Aorta (tissue), 5 donors: ENCODE measurements at regions not wholly inside any gene's neighbourhood (a gene's known extent, or its start where the extent isn't known, plus 50 kb on each side); places are given as distances from the start of the nearest gene placed in this dataset.

ENCODE experiments used
- ATAC-seq: fragments of 200-7000 bp; cut with Tn5 transposase; one replicate; pipeline ENCODE4 v1.9.1; 2022; ENCODE audit warnings: moderate library complexity; ENCODE audit not compliant: low FRiP score
- DNase-seq, 2 donors: peaks; one replicate each; pipeline ENCODE4 v3.0.0-alpha.2; 2020
- H3K27ac ChIP-seq, 2 donors: one replicate each; pipeline ENCODE4 v1.5.1; 2013; ENCODE audit warnings: low read length in 2 of 2, mild to moderate bottlenecking in 2 of 2, moderate library complexity in 2 of 2, control low read depth in 1 of 2, inconsistent platforms in 1 of 2, low read depth in 1 of 2
- H3K27me3 ChIP-seq, 2 donors: one replicate each; pipeline ENCODE4 v1.6.1; 2013; ENCODE audit warnings: control low read depth in 1 of 2, low read length in 1 of 2, mild to moderate bottlenecking in 1 of 2, moderate library complexity in 1 of 2; ENCODE audit not compliant: insufficient read depth in 2 of 2, control insufficient read depth in 1 of 2
- H3K36me3 ChIP-seq, 2 donors: one replicate each; pipeline ENCODE4 v1.6.1; 2013; ENCODE audit warnings: control low read depth in 1 of 2, low read length in 1 of 2, mild to moderate bottlenecking in 1 of 2; ENCODE audit not compliant: insufficient read depth in 2 of 2, control insufficient read depth in 1 of 2
- H3K4me1 ChIP-seq, 2 donors: one replicate each; pipeline ENCODE4 v1.6.1; 2013; ENCODE audit warnings: low read length in 2 of 2, control low read depth in 1 of 2, mild to moderate bottlenecking in 1 of 2, moderate library complexity in 1 of 2; ENCODE audit not compliant: insufficient read depth in 2 of 2, control insufficient read depth in 1 of 2
- H3K4me3 ChIP-seq, 2 donors: one replicate each; pipeline ENCODE4 v1.5.1; 2013; ENCODE audit warnings: low read length in 2 of 2, control low read depth in 1 of 2, mild to moderate bottlenecking in 1 of 2
- H3K9me3 ChIP-seq: one replicate; pipeline ENCODE4 v1.6.1; 2013; ENCODE audit warnings: mild to moderate bottlenecking, low read length; ENCODE audit not compliant: control insufficient read depth
- WGBS, 2 donors: extraction: QIAGEN DNeasy Blood & Tissue Kit; methylation state at CpG; one replicate each; pipeline ENCODE4 v1.1.7; 2013; 5-methylcytosine and 5-hydroxymethylcytosine counted together
- intact Hi-C, 2 donors: fragments of 100-400 bp; cut with DNase I; formaldehyde crosslinking; loops; one replicate each; pipeline versions ENCODE4 v1.14.2 to v1.15.0; 2022
- donor health status: healthy with polysubstance abuse.
- donor health status: Bipolar disorder and iron deficiency.
- donor health status: DM: no; HTN: no; CAD: no.
- donor health status: DM: no; HTN: no; CAD: no.
- donor health status: DM: yes; HTN: yes; CAD: no.

DNA sequence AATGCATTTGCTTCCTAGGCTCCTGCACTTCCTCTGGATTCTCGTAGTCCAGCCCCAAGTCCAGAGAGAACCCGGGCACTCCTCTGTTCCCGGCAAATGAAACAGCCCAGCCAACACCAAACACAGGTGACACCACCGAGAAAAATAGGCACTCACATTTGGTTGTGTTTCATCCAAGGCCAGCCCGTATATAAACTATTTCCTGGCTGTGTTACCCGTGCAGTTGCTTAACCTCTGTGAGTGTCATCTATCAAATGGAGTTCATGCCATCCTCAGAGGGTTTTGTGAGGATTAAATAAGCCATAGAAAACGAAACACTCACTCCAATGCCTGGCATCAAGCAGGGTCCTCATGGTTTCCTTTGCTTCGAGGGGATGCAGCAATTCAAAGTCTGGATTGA lies 115.2 kb downstream of the BOD1 start:
- ATAC-seq (no peak), DNase-seq (no peak)
- intact Hi-C loops: no loop called here
- no peaks in the 10 kb centered on the region for H3K36me3 ChIP-seq
- no peak overlapping the region for H3K4me3 ChIP-seq
- no peaks in the 10 kb centered on the region for H3K27me3 ChIP-seq
- H3K4me1 ChIP-seq: no peaks in the 10 kb centered on the region
- 83 to 87% methylated on average over 8 of the region's 8 CpGs for WGBS, 2 donors
- peaks cover 5% of the 10 kb centered on the region for H3K9me3 ChIP-seq
- H3K27ac ChIP-seq: no peak overlapping the region

DNA sequence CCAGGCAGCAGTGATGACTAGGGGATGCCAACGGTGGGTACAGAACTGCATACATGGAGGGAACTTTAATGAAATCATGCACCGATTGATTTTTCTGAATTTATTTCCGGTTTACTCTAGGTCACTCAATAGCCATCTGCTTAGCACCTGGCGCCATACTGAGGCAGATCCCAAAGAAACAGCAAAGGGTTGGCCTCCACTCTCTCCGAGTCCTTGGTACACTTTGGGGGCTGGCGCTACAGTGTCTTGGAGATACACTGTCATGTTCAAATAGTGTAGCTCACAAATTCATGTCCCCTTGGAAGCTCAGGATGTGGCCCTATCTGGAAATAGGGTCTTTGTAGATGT lies 116.3 kb downstream of the BOD1 start:
- ATAC-seq (no peak), DNase-seq (no peak)
- no peaks in the 10 kb centered on the region for H3K4me1 ChIP-seq
- no peaks in the 10 kb centered on the region for H3K9me3 ChIP-seq
- WGBS, 2 donors: 97% methylated on average over 6 of the region's 6 CpGs
- H3K27ac ChIP-seq: peak overlapping the region in 1 of 2 donors; percentile 19
- H3K27me3 ChIP-seq: no peaks in the 10 kb centered on the region
- intact Hi-C loops: no loop called here
- H3K4me3 ChIP-seq: no peak overlapping the region
- no peaks in the 10 kb centered on the region for H3K36me3 ChIP-seq

- no peak for DNase-seq
- H3K27ac ChIP-seq: peak overlapping the region in 1 of 2 donors; percentile 19
- peak; percentile 54 for ATAC-seq
Observed at GRCh38 chr5:173499471-173500212, 116.8 kb downstream of the BOD1 start.

GRCh38 chr5:173498739-173499470 lies 117.5 kb downstream of the BOD1 start:
- Histone ChIP-seq H3K27me3 (no peaks in the 10 kb centered on the region), H3K9me3 (no peaks in the 10 kb centered on the region), H3K27ac (peak overlapping the region in 1 of 2 donors; percentile 61), H3K36me3 (no peaks in the 10 kb centered on the region), H3K4me1 (no peaks in the 10 kb centered on the region), H3K4me3 (no peak overlapping the region)
- ATAC-seq (no peak), DNase-seq (no peak)
- 42 to 58% methylated on average over 16 of the region's 16 CpGs for WGBS, 2 donors
- intact Hi-C loops: no loop called here

More at GRCh38 chr5:173499471-173500212, 116.8 kb downstream of the BOD1 start:
- no peak overlapping the region for H3K4me3 ChIP-seq
- WGBS, 2 donors: 32 to 37% methylated on average over 14 of the region's 14 CpGs
- H3K27me3 ChIP-seq: no peaks in the 10 kb centered on the region
- no peaks in the 10 kb centered on the region for H3K9me3 ChIP-seq
- no peaks in the 10 kb centered on the region for H3K4me1 ChIP-seq
- no peaks in the 10 kb centered on the region for H3K36me3 ChIP-seq
- intact Hi-C loops: no loop called here

GRCh38 chr5:173498286-173498685 lies 118.2 kb downstream of the BOD1 start:
- no peaks in the 10 kb centered on the region for H3K27me3 ChIP-seq
- peak overlapping the region in 1 of 2 donors; percentile 7 for H3K27ac ChIP-seq
- ATAC-seq (no peak), DNase-seq (no peak)
- H3K9me3 ChIP-seq: no peaks in the 10 kb centered on the region
- H3K36me3 ChIP-seq: no peaks in the 10 kb centered on the region
- no peaks in the 10 kb centered on the region for H3K4me1 ChIP-seq
- intact Hi-C loops: no loop called here
- H3K4me3 ChIP-seq: no peak overlapping the region
- WGBS, 2 donors: 29 to 40% methylated on average over 9 of the region's 9 CpGs

DNA sequence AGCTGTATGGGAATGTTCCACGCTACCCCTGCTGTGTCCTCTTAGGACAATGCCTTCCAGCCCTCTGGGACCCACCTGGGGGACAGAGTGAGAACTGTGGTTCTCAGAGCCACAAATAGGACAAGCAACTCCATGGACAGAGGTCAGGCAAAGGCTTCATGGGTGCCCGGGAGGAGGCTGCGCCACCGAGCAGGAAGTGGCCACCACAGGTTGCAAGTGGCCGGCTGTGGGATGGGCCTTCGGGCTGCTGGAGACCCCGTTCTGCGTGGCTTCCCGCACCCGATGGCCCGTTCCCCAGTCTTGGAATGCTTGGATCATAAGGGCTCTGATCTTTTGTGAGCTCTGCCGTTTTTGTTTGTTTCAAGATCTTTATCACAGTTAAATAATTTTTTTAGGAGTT lies 118.8 kb downstream of the BOD1 start:
- DNase-seq (no peak), ATAC-seq (no peak)
- WGBS, 2 donors: 91 to 92% methylated on average over 12 of the region's 12 CpGs
- Histone ChIP-seq H3K27me3 (no peaks in the 10 kb centered on the region), H3K36me3 (no peaks in the 10 kb centered on the region), H3K4me1 (no peaks in the 10 kb centered on the region), H3K9me3 (no peaks in the 10 kb centered on the region), H3K27ac (no peak overlapping the region), H3K4me3 (no peak overlapping the region)
- intact Hi-C loops: no loop called here

DNA sequence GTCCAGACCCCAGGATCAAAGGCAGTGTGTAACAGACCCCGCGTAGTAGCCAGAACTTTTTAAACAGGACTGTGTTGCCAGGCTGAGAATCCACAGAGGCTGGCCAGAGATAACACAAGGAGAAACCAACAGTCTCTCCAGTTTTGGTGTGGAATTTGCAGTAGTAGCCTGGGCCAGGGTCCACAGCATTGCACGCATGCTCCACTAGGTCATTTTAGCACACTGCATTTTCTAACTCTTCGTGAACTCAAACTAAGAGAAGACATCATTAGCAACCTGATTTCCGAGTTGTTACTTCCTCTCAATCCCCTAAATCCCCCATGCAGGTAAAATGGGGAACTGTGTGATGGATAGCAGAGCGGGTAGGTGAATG lies 119.6 kb downstream of the BOD1 start:
- no peak overlapping the region for H3K27ac ChIP-seq
- ATAC-seq: no peak
- intact Hi-C loops: no loop called here
- H3K36me3 ChIP-seq: no peaks in the 10 kb centered on the region
- DNase-seq: no peak
- H3K9me3 ChIP-seq: no peaks in the 10 kb centered on the region
- WGBS, 2 donors: 34 to 37% methylated on average over 6 of the region's 6 CpGs
- H3K4me1 ChIP-seq: no peaks in the 10 kb centered on the region
- H3K27me3 ChIP-seq: no peaks in the 10 kb centered on the region
- H3K4me3 ChIP-seq: no peak overlapping the region

- no peaks in the 10 kb centered on the region for H3K36me3 ChIP-seq
- no peak overlapping the region for H3K4me3 ChIP-seq
- no peaks in the 10 kb centered on the region for H3K9me3 ChIP-seq
- H3K4me1 ChIP-seq: no peaks in the 10 kb centered on the region
- no peaks in the 10 kb centered on the region for H3K27me3 ChIP-seq
- ATAC-seq (no peak), DNase-seq (no peak)
- 31% methylated on average over 9 of the region's 9 CpGs for WGBS, 2 donors
- H3K27ac ChIP-seq: no peak overlapping the region
- intact Hi-C loops: no loop called here
Observed at GRCh38 chr5:173496129-173496882, 120.1 kb downstream of the BOD1 start.
